ENCODE measurements at regions not wholly inside any gene's neighbourhood (a gene's known extent, or its start where the extent isn't known, plus 50 kb on each side); places are given as distances from the start of the nearest gene placed in this dataset.
A peak's percentile ranks its signal among the peaks of the same experiment; 100 is the strongest.

DNA sequence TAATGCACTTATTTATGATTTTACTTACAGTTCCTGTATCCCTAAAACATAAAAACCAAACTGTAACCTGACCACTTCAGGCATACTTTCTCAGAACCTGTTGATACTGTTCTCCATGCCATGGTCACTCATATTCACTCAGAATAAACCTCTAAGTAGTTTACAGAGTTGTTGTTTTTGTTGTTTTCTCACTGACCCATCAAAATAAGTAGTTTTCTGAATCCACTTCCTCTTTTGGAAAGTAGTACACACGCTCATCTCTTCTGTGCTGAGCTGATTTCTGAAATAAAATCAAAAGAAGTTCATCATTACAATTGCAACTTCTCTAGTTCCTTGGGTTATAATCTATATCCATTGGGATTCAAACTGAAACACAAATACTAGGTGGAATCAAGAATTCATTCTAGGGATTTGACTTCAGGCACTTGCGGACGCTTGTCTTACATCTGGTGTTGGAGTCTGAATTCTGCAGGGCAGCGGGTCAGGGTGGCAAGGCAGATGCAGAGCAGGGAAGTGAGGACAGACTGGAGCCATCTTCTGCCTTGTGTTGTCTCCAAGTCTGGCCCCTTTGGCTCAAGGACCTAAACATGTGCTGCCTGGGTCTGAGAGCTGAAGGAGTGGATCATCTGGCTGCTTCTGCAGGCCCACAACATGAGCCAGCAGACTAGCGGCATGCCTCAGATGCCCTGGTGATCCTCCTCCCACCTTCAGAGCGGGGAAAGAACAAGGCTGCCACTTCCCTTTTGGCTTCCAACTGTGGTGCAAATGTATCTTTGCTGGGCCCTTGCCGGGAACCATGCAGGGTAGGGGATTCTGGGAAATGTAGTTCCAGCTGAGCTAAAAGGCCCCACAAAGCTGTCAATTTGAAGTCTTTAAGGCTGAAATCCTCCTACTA lies 167.9 kb upstream of the MYLIP start:
- DNase-seq (ENCODE audit: low read depth in 2 of 3, low spot score in 2 of 3), result peak in 1 of 3 donors; percentile 35

DNA sequence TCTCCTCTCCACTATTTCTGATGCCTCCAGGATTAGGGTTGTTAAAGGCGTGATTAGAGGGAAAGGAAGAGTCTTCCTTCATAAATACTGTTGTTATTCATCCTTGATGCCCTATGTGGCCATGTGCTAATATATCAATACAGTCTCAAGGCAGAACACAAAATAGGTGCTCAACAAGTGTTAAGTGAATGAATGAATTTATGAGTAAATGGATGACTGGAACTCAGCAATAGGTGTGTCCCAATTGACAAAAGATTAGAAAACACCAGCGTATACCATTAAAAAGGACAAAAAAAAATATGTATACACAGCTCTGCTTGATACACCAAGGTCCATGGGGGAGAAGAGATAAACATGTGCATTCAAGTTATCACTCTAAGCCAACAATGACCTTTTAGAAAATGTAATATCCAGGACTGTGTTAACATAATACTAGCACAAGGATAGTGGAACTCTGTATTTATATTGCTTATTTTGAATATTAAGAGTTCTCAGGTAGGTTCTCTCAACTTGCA lies 171.2 kb upstream of the MYLIP start:
- DNase-seq (ENCODE audit: low read depth in 2 of 3, low spot score in 2 of 3), result no peak

- no peak for DNase-seq (ENCODE audit: low read depth in 2 of 3, low spot score in 2 of 3)
These were observed 172.4 kb upstream of the MYLIP start for GRCh38 chr6:15956205-15957106.

DNA sequence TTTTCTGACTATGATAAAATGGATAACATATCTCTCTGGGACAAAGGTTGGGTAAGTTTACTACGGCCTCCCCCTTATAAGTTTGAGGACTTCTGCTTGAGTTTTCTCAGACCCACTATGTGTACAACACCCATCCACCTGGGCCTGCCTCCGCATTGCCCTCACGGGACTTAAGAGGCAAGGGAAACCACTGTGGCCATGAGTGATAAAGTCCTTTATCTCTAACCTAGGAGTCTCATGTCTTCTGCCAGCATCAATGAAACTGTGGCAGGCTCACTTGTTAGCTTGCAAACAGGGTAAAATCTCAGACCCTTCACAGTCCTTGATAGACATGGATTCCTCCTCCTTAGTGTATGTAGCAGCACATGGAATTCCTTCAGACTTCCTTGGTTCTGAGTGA lies 173.4 kb upstream of the MYLIP start:
- no peak for DNase-seq (ENCODE audit: low read depth in 2 of 3, low spot score in 2 of 3)

- no peak for DNase-seq (ENCODE audit: low read depth in 2 of 3, low spot score in 2 of 3)
These were observed 175.6 kb upstream of the MYLIP start for GRCh38 chr6:15953152-15953880.

GRCh38 chr6:15952231-15953151 lies 176.4 kb upstream of the MYLIP start:
- no peak for DNase-seq (ENCODE audit: low read depth in 2 of 3, low spot score in 2 of 3)

DNA sequence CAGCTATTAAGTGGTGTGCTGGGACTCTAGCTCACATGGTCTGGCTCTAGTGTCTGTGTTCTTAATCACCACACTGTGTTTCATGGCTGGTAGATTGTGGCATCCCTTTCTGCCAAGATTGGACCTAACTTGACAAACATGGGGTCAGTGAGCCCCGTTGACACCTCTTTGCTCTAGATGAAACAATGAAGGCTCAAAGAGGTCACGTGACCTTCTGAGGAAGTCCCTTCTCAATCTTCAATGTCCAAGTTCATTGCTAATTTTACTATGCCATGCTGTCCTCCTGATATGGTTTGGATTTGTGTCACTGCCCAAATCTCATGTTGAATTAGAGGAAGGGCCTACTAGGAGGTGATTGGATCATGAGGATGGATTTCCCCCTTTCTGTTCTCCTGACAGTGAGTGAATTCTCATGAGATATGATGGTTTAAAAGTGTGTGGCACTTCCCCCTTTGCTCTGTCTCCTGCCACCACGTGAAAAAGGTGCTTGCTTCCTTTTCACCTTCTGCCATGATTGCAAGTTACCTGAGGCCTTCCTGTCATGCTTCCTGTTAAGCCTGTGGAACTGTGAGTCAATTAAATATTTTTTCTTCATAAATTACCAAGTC lies 177.8 kb upstream of the MYLIP start:
- no peak for DNase-seq (ENCODE audit: low read depth in 2 of 3, low spot score in 2 of 3)

- no peak for DNase-seq (ENCODE audit: low read depth in 2 of 3, low spot score in 2 of 3)
These were observed 178.9 kb upstream of the MYLIP start for GRCh38 chr6:15949982-15950381.

GRCh38 chr6:15948930-15949900 lies 179.7 kb upstream of the MYLIP start:
- DNase-seq (ENCODE audit: low read depth in 2 of 3, low spot score in 2 of 3), result no peak

GRCh38 chr6:15947923-15948322 lies 181.0 kb upstream of the MYLIP start:
- DNase-seq (ENCODE audit: low read depth in 2 of 3, low spot score in 2 of 3), result no peak

- no peak for DNase-seq (ENCODE audit: low read depth in 2 of 3, low spot score in 2 of 3)
These were observed 181.4 kb upstream of the MYLIP start for GRCh38 chr6:15947436-15947835.

DNA sequence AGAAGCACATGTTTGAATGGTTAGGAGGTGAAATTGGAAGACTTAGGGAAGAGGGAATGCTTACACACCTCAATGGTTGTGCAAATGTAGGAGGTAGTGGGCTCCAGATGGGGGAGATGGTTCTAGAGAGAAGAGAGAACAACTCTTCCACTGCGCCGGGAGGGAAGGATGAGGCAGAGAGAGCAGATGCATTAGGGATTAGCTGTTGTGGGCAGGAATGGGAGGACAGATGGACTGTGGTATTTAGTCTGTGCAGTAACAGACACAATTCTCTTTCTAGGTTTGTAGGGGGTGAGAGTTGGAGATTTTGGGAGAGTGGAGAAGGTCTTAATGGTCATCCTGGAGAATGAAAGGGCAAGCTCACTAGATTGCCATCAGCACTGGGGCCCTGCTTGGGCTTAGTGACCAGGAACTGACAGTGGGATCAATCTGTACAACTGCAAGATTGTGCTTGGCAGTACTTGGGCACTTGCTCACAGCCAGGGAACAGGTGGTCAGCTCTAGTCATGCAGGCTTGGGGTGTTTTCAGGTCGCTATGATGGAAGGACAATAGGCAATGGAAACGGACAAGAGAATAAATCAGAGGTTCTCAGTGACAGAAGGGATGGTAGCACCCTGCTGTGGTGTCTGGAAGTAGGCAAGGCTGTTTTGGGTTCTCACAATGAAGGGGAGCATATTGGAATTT lies 182.0 kb upstream of the MYLIP start:
- DNase-seq (ENCODE audit: low read depth in 2 of 3, low spot score in 2 of 3), result no peak

GRCh38 chr6:15945593-15946159 lies 183.2 kb upstream of the MYLIP start:
- no peak for DNase-seq (ENCODE audit: low read depth in 2 of 3, low spot score in 2 of 3)

DNA sequence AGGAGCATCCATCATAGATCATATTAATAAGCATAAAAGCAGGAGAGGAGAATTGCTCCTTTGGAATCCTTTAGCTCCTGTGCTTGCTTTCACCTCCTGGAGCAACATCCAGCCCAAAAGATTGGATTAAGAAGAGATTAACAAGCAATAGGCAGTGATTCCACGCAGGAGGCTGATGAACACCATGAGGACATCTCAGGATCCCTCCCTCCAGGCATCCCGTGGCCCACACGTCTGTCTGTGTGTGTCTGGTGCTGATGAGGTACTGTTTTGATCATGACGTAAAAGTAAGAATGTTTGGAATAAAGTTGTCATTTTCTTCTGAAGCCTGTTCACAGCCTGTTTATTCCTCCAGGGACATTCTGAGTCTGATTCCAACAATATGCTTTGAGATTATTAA lies 185.5 kb upstream of the MYLIP start:
- DNase-seq (ENCODE audit: low read depth in 2 of 3, low spot score in 2 of 3), result no peak

DNA sequence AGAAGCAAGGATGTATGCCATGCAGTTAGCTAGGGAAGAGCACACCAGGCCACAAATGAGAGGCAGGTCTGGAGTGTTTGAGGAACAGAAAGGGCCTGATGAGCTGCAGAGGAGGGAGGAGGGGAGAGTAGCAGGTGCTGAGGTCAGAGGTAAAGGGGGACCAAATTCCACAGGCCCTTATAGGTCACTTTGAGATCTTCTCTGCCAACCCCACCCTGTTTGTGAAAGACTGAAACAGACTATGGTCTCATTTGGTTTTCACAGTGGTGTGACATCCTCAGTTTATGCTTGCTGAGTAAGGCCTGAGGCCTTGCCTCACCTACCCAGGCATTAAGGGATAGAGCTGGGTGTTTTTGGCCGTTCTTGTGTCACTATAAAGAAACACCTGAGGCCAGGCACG lies 187.7 kb upstream of the MYLIP start:
- DNase-seq (ENCODE audit: low read depth in 2 of 3, low spot score in 2 of 3), result no peak

DNA sequence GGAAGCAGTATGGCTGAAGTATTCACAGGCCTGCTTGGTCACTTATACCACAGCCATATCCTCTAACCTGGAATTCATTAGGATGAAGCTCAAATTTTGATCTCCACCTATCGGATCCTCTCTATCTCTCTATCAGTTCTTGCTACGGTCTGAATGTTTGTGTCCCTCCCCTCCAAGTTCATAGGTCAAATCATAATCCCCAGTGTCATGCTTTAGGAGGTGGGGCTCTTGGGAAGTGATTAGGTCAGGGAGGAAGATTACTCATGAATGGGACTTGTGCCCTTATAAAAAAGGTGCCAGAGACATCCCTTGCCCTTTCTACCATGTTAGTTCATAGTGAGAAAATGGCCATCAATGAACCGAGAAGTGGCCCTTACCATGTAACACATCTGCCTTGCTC lies 190.8 kb upstream of the MYLIP start:
- DNase-seq (ENCODE audit: low read depth in 2 of 3, low spot score in 2 of 3), result no peak

DNA sequence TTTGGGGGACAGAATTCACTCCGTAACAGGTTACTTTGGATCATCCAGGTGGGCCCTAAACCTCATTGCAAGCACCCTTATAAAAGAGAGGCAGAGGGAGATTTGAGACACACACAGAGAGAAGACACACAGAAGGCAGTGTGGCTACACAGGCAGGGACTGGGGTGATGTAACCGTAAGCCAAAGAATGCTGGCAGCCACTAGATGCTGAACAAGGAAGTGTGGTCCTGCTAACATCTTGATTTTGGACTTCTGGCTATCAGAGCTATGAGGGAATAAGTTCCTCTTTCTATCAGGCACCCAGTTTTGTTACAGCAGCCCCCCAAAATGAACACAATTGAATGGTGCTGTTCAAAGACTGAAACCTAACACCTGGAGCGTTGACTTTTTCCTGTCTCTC lies 191.3 kb upstream of the MYLIP start:
- peak in 1 of 3 donors; percentile 42 for DNase-seq (ENCODE audit: low read depth in 2 of 3, low spot score in 2 of 3)

Measured in hematopoietic multipotent progenitor cell (in vitro differentiated cells).